Immature natural killer cell (primary cell): ENCODE measurements at regions not wholly inside any gene's neighbourhood (a gene's known extent, or its start where the extent isn't known, plus 50 kb on each side); places are given as distances from the start of the nearest gene placed in this dataset.

Source experiments
- DNase-seq, 3 donors: peaks; one replicate each; pipeline ENCODE4 v3.0.0; 2022; ENCODE audit warnings: mixed read lengths in 1 of 3
- H3K27ac Mint-ChIP-seq, 6 donors: one replicate each; pipeline ENCODE4 v1.8.0; 2020; ENCODE audit warnings: mixed read lengths in 6 of 6, mild to moderate bottlenecking in 5 of 6, inconsistent platforms in 4 of 6, moderate library complexity in 3 of 6
- H3K27me3 Mint-ChIP-seq, 3 donors: one replicate each; pipeline ENCODE4 v1.8.0; 2020 to 2021; ENCODE audit warnings: low read depth in 3 of 3, mild to moderate bottlenecking in 3 of 3, mixed read lengths in 3 of 3, moderate library complexity in 3 of 3, inconsistent platforms in 1 of 3
- H3K36me3 Mint-ChIP-seq, 3 donors: one replicate each; pipeline ENCODE4 v1.8.0; 2020; ENCODE audit warnings: mixed read lengths in 3 of 3, inconsistent platforms in 2 of 3, mild to moderate bottlenecking in 2 of 3
- H3K4me1 Mint-ChIP-seq, 2 donors: one replicate each; pipeline ENCODE4 v1.8.0; 2020; ENCODE audit warnings: inconsistent platforms in 2 of 2, mild to moderate bottlenecking in 2 of 2, mixed read lengths in 2 of 2, moderate library complexity in 1 of 2
- H3K4me3 Mint-ChIP-seq, 5 donors: one replicate each; pipeline ENCODE4 v1.8.0; 2020; ENCODE audit warnings: mild to moderate bottlenecking in 5 of 5, mixed read lengths in 5 of 5, inconsistent platforms in 3 of 5, moderate library complexity in 3 of 5
- H3K9me3 Mint-ChIP-seq, 6 donors: one replicate each; pipeline ENCODE4 v1.8.0; 2020; ENCODE audit warnings: mild to moderate bottlenecking in 6 of 6, mixed read lengths in 6 of 6, inconsistent platforms in 4 of 6, moderate library complexity in 3 of 6

- peak overlapping the region; percentile 73 to 92 (median 79) for H3K4me3 Mint-ChIP-seq
- H3K4me1 Mint-ChIP-seq = peaks cover 65 to 75% of the 10 kb centered on the region in 2 donors
- H3K9me3 Mint-ChIP-seq = no peaks in the 10 kb centered on the region
- H3K27ac Mint-ChIP-seq = peak overlapping the region; percentile 83 to 96 (median 95)
- H3K27me3 Mint-ChIP-seq = peaks cover 0 to 2% (median 0%) of the 10 kb centered on the region in 3 donors
- H3K36me3 Mint-ChIP-seq = no peaks in the 10 kb centered on the region
- DNase-seq = peak; percentile 15 to 22 (median 19)
These were observed 120.1 kb upstream of the ARHGEF3 start for GRCh38 chr3:56921573-56922453.

- Mint-ChIP-seq H3K9me3 (no peaks in the 10 kb centered on the region), H3K4me3 (no peak overlapping the region), H3K36me3 (no peaks in the 10 kb centered on the region), H3K27ac (peak overlapping the region in 5 of 6 donors; percentile 0 to 80 (median 53)), H3K27me3 (peaks cover 0 to 4% (median 0%) of the 10 kb centered on the region in 3 donors), H3K4me1 (peaks cover 83 to 93% of the 10 kb centered on the region in 2 donors)
- no peak for DNase-seq
These were observed 118.0 kb upstream of the ARHGEF3 start for GRCh38 chr3:56919797-56920195.

DNA sequence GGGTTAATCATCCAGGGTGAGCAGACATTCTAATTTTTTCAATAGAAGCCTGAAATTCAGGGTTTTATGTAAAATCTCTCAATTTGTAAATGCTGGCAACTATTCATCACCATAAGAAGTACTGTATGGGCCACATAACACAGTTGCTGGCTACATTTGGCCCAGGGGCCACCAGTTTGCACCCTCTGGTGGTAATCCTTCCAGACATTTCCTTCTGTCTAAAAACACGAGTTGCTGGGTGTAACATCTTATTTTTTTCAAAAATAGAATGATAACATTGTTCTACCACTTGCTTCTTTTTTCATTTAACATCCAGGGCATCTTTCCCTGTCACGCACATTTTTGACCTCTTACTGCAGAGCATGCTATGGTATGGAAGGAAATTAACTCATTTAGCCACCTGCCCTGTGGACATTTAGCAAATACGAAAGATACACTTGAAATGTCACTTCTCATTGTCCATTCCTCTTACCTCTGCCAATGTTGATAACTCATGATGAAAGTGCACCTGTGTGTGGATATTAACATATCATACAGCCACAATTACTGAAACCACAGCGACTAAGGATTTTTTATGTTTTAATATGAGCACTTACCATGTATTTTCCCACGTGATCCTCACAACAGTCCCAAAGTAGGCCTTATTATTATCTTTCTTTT is 117.5 kb upstream of the ARHGEF3 start:
- Mint-ChIP-seq H3K4me3 (peak overlapping the region in 1 of 5 donors; percentile 19), H3K36me3 (no peaks in the 10 kb centered on the region), H3K27me3 (peaks cover 0 to 4% (median 0%) of the 10 kb centered on the region in 3 donors)

DNA sequence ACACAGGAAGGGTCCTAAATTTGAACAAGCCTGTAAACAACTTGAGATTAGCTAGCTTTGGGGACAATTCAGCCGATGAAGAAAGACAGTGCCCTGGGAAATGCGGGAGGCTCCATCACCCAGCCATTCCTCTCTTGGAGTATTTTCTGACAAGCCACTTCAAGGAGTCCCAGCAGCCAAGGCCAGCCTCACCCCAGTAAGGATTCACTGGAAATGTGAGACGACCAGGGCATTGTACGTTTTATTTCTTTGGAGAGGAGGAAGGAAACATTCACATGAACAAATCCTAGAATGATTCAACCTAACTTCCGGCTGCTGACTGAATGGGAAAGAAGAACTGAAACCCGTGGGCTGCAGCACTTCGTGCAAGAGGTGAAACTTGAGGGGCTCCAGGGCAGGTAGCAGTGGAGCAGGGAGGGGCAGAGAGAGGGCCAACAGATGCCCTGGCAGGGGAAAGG is 116.4 kb upstream of the ARHGEF3 start:
- peak overlapping the region; percentile 82 to 89 (median 88) for H3K27ac Mint-ChIP-seq
- peak overlapping the region in 4 of 5 donors; percentile 19 to 96 (median 66) for H3K4me3 Mint-ChIP-seq
- H3K36me3 Mint-ChIP-seq = no peaks in the 10 kb centered on the region
- DNase-seq = no peak
- H3K4me1 Mint-ChIP-seq = peaks cover 79 to 89% of the 10 kb centered on the region in 2 donors
- H3K9me3 Mint-ChIP-seq = no peaks in the 10 kb centered on the region
- peaks cover 0 to 4% (median 0%) of the 10 kb centered on the region in 3 donors for H3K27me3 Mint-ChIP-seq

More for the DNA sequence above, 117.5 kb upstream of the ARHGEF3 start:
- H3K4me1 Mint-ChIP-seq = peaks cover 83 to 93% of the 10 kb centered on the region in 2 donors
- H3K27ac Mint-ChIP-seq = peak overlapping the region; percentile 0 to 80 (median 31)
- no peaks in the 10 kb centered on the region for H3K9me3 Mint-ChIP-seq
- no peak for DNase-seq

- Mint-ChIP-seq H3K27ac (peak overlapping the region; percentile 82 to 89 (median 88)), H3K4me3 (peak overlapping the region in 4 of 5 donors; percentile 9 to 96 (median 86))
These were observed 115.8 kb upstream of the ARHGEF3 start for GRCh38 chr3:56917361-56918110.

GRCh38 chr3:56916716-56917360 is 115.1 kb upstream of the ARHGEF3 start:
- DNase-seq = no peak
- peak overlapping the region; percentile 83 to 96 (median 88) for H3K4me3 Mint-ChIP-seq
- H3K4me1 Mint-ChIP-seq = peaks cover 69 to 77% of the 10 kb centered on the region in 2 donors
- H3K9me3 Mint-ChIP-seq = no peaks in the 10 kb centered on the region
- peaks cover 0 to 2% (median 0%) of the 10 kb centered on the region in 3 donors for H3K27me3 Mint-ChIP-seq
- no peaks in the 10 kb centered on the region for H3K36me3 Mint-ChIP-seq
- H3K27ac Mint-ChIP-seq = peak overlapping the region; percentile 82 to 89 (median 88)

More at GRCh38 chr3:56917361-56918110, 115.8 kb upstream of the ARHGEF3 start:
- no peak for DNase-seq
- H3K36me3 Mint-ChIP-seq = no peaks in the 10 kb centered on the region
- peaks cover 0 to 4% (median 0%) of the 10 kb centered on the region in 3 donors for H3K27me3 Mint-ChIP-seq
- H3K4me1 Mint-ChIP-seq = peaks cover 76 to 84% of the 10 kb centered on the region in 2 donors
- H3K9me3 Mint-ChIP-seq = no peaks in the 10 kb centered on the region

GRCh38 chr3:56915966-56916586 is 114.3 kb upstream of the ARHGEF3 start:
- Mint-ChIP-seq H3K27ac (peak overlapping the region; percentile 82 to 89 (median 88)), H3K4me3 (peak overlapping the region; percentile 83 to 96 (median 88)), H3K36me3 (no peaks in the 10 kb centered on the region), H3K9me3 (no peaks in the 10 kb centered on the region), H3K4me1 (peaks cover 61 to 69% of the 10 kb centered on the region in 2 donors), H3K27me3 (peaks cover 0 to 2% (median 0%) of the 10 kb centered on the region in 3 donors)
- DNase-seq = peak; percentile 63 to 70 (median 69)

DNA sequence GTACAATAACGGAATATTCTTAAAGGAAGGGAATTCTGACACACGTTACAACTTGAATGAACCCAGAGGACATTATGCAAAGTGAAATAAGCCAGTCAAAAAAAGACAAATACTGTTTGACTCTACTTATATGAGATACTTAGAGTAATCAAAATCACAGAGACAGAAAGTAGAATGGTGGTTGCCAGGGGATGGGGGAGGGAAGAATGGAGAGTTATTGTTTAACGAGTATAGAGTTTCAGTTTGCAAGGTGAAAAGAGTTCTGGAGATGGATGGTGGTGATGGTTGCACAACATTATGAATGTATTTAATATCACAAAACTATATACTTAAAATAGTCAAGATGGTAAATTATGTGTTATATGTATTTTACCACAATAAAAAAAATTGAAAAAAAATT is 112.9 kb upstream of the ARHGEF3 start:
- peaks cover 0 to 5% (median 0%) of the 10 kb centered on the region in 3 donors for H3K36me3 Mint-ChIP-seq
- H3K4me1 Mint-ChIP-seq = peaks cover 58 to 61% of the 10 kb centered on the region in 2 donors
- no peaks in the 10 kb centered on the region for H3K9me3 Mint-ChIP-seq
- peak overlapping the region; percentile 19 to 89 (median 85) for H3K27ac Mint-ChIP-seq
- peaks cover 0 to 2% (median 0%) of the 10 kb centered on the region in 3 donors for H3K27me3 Mint-ChIP-seq
- DNase-seq = no peak
- peak overlapping the region; percentile 38 to 96 (median 88) for H3K4me3 Mint-ChIP-seq

GRCh38 chr3:56911363-56911762 is 109.6 kb upstream of the ARHGEF3 start:
- peaks cover 0 to 5% (median 0%) of the 10 kb centered on the region in 3 donors for H3K36me3 Mint-ChIP-seq
- H3K27ac Mint-ChIP-seq = peak overlapping the region in 1 of 6 donors; percentile 51
- DNase-seq = no peak
- H3K4me3 Mint-ChIP-seq = no peak overlapping the region
- peaks cover 28 to 36% of the 10 kb centered on the region in 2 donors for H3K4me1 Mint-ChIP-seq
- H3K9me3 Mint-ChIP-seq = no peaks in the 10 kb centered on the region
- H3K27me3 Mint-ChIP-seq = peaks cover 0 to 2% (median 0%) of the 10 kb centered on the region in 3 donors

GRCh38 chr3:56909349-56909748 is 107.6 kb upstream of the ARHGEF3 start:
- H3K4me1 Mint-ChIP-seq = peaks cover 8 to 22% of the 10 kb centered on the region in 2 donors
- H3K27ac Mint-ChIP-seq = peak overlapping the region in 1 of 6 donors; percentile 23
- peaks cover 0 to 5% (median 0%) of the 10 kb centered on the region in 3 donors for H3K36me3 Mint-ChIP-seq
- H3K9me3 Mint-ChIP-seq = no peaks in the 10 kb centered on the region
- H3K4me3 Mint-ChIP-seq = no peak overlapping the region
- no peaks in the 10 kb centered on the region for H3K27me3 Mint-ChIP-seq
- no peak for DNase-seq

DNA sequence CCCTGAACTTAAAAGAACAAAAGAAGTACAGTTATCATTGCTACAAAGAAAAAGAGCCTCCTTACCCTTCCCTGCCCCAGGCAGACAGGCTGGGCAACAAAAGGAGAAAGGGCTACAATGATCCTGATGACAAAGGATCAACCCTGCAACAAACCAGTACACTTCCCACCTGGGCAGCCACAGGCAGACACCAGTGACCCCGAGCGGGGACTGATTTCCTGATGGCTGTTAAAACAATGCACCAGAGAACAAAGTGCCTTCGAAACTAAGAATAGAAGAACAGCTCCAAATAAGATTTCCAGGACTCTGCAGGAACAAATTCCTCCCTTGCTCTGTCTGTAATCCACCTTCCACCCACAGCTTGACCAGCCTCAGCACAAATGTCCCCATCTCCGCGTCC is 106.3 kb upstream of the ARHGEF3 start:
- H3K27me3 Mint-ChIP-seq = peaks cover 0 to 3% (median 0%) of the 10 kb centered on the region in 3 donors
- no peak overlapping the region for H3K4me3 Mint-ChIP-seq
- peak overlapping the region in 1 of 6 donors; percentile 55 for H3K27ac Mint-ChIP-seq
- H3K9me3 Mint-ChIP-seq = no peaks in the 10 kb centered on the region
- no peak for DNase-seq
- H3K4me1 Mint-ChIP-seq = peaks cover 0 to 20% of the 10 kb centered on the region in 2 donors
- H3K36me3 Mint-ChIP-seq = peaks cover 0 to 5% (median 0%) of the 10 kb centered on the region in 3 donors

DNA sequence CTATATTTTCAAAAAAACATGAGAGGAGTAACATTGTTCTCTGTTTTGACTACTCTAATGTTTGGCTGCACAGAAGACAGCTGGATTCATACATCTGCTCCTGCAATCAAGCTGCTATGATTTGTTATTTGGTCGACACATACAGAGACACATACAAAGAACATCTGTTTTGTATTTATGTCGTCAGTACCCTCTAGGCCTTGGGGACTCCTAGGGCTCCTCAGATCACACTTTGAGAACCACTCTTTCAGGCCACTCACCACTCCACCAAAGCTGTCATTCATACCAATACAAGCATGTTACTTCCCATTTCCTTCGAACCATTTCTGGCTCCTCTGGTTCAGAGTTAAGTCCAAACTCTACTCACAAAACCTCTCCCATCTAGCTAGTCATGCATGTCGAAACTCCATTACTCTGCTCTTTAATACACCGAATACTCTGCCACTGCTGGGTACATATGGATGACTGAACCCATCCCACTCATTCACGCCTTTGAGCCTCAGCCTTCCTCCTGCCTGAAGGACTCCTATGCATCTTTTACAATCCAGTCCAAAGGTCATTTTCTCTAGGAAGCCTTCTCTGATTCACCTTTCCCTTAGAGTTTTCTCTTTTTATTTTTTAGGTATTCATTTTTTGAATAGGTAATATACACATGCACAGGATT is 102.9 kb upstream of the ARHGEF3 start:
- Mint-ChIP-seq H3K27me3 (peaks cover 0 to 3% (median 0%) of the 10 kb centered on the region in 3 donors), H3K4me3 (no peak overlapping the region), H3K4me1 (peaks cover 14 to 27% of the 10 kb centered on the region in 2 donors), H3K36me3 (no peaks in the 10 kb centered on the region), H3K9me3 (no peaks in the 10 kb centered on the region), H3K27ac (no peak overlapping the region)
- no peak for DNase-seq
